Upper lobe of left lung (tissue), 6 donors: ENCODE measurements at regions not wholly inside any gene's neighbourhood (a gene's known extent, or its start where the extent isn't known, plus 50 kb on each side); places are given as distances from the start of the nearest gene placed in this dataset.
A peak's percentile ranks its signal among the peaks of the same experiment; 100 is the strongest.

ENCODE experiments used
- ATAC-seq, 2 donors: fragments of 200-7000 bp; cut with Tn5 transposase; one replicate each; pipeline ENCODE4 v1.9.1; 2022; ENCODE audit warnings: mild to moderate bottlenecking in 2 of 2, moderate library complexity in 2 of 2; ENCODE audit not compliant: low FRiP score in 2 of 2
- DNase-seq, 2 donors: peaks; one replicate each; pipeline ENCODE4 v3.0.0-alpha.2; 2019 to 2020
- H3K27ac ChIP-seq, 4 donors: fragments of 200-600 bp; sonication (generic); one replicate each; pipeline ENCODE4 v1.5.1; 2016 to 2019
- H3K27me3 ChIP-seq, 4 donors: fragments of 200-600 bp; sonication (generic); one replicate each; pipeline ENCODE4 v1.5.1; 2017 to 2019
- H3K36me3 ChIP-seq, 4 donors: fragments of 200-600 bp; sonication (generic); one replicate each; pipeline ENCODE4 v1.5.1; 2016 to 2019
- H3K4me1 ChIP-seq, 4 donors: fragments of 200-600 bp; sonication (generic); one replicate each; pipeline ENCODE4 v1.5.1; 2018 to 2019
- H3K4me3 ChIP-seq, 4 donors: fragments of 200-600 bp; sonication (generic); one replicate each; pipeline ENCODE4 v1.5.1; 2017 to 2019; ENCODE audit warnings: mild to moderate bottlenecking in 2 of 4, moderate library complexity in 1 of 4
- H3K9me3 ChIP-seq, 4 donors: fragments of 200-600 bp; sonication (generic); one replicate each; pipeline ENCODE4 v1.5.1; 2018 to 2019
- EP300 ChIP-seq, 4 donors: sonication (generic); formaldehyde crosslinking; IDR thresholded peaks; one replicate each; pipeline ENCODE4 v1.5.1; 2017; ENCODE audit warnings: antibody characterized with exemption in 4 of 4, control low read depth in 2 of 4
- POLR2A ChIP-seq, 4 donors: fragments of 450-650 bp; IDR thresholded peaks; one replicate each; pipeline ENCODE4 v1.5.1; 2016 to 2017; ENCODE audit warnings: antibody characterized with exemption in 4 of 4, mild to moderate bottlenecking in 2 of 4
- POLR2AphosphoS5 ChIP-seq, 2 donors: sonication (generic); formaldehyde crosslinking; IDR thresholded peaks; one replicate each; pipeline ENCODE4 v1.5.1; 2017; ENCODE audit warnings: antibody characterized with exemption in 2 of 2
- WGBS, 2 donors: methylation state at CpG; one replicate each; pipeline ENCODE4 v1.1.5; 2017 to 2018; 5-methylcytosine and 5-hydroxymethylcytosine counted together
- TF ChIP-seq, protein P1 (sequence below), 6 experiments: fragments of 450-650 bp in 4 of 6; fragments of 200-600 bp in 2 of 6; sonication (generic) in 2 of 6; IDR thresholded peaks; one replicate each; pipeline ENCODE4 v1.5.1; 2016 to 2019; ENCODE audit warnings: antibody characterized with exemption in 6 of 6
- donor health status: DM: no; HTN: no; CAD: no; lungs with moderate emphysema.
- donor health status: DM: no; HTN: yes; CAD: no; lungs with severe emphysema.

DNA sequence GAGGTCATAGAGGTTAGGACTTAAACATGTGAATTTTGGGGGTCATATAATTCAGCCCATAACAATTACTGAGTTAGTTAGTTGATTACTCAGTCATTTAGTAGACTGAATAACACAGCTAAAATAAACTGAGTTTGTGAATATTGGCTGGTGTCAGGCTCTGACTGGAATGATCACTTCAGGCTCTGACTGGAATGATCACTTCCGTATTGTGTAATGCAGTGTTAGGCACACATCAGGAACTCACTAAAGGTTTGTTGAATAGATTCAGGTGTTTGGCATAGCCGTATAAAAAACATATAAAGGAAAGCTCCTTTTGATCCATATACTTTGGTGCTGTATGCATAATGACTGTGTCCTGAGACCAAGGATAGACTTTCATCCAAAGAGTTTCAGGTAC, 610.5 kb downstream of the INSC start:
- ATAC-seq, result peak in 1 of 2 donors; percentile 25
- Histone ChIP-seq H3K27me3 (no peaks in the 10 kb centered on the region), H3K9me3 (no peaks in the 10 kb centered on the region), H3K4me3 (no peak overlapping the region), H3K36me3 (no peaks in the 10 kb centered on the region), H3K4me1 (peaks cover 0 to 4% (median 4%) of the 10 kb centered on the region in 4 donors), H3K27ac (peak overlapping the region in 1 of 4 donors; percentile 31)
- DNase-seq, result peak in 1 of 2 donors; percentile 31
- TF ChIP-seq, protein P1, sequence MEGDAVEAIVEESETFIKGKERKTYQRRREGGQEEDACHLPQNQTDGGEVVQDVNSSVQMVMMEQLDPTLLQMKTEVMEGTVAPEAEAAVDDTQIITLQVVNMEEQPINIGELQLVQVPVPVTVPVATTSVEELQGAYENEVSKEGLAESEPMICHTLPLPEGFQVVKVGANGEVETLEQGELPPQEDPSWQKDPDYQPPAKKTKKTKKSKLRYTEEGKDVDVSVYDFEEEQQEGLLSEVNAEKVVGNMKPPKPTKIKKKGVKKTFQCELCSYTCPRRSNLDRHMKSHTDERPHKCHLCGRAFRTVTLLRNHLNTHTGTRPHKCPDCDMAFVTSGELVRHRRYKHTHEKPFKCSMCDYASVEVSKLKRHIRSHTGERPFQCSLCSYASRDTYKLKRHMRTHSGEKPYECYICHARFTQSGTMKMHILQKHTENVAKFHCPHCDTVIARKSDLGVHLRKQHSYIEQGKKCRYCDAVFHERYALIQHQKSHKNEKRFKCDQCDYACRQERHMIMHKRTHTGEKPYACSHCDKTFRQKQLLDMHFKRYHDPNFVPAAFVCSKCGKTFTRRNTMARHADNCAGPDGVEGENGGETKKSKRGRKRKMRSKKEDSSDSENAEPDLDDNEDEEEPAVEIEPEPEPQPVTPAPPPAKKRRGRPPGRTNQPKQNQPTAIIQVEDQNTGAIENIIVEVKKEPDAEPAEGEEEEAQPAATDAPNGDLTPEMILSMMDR (IDR thresholded peaks at IDR 0.05), result no peak
- peak in 1 of 4 donors; percentile 78 for TF ChIP-seq EP300 (IDR thresholded peaks at IDR 0.05)
- 39 to 53% methylated on average over 2 of the region's 2 CpGs for WGBS, 2 donors

DNA sequence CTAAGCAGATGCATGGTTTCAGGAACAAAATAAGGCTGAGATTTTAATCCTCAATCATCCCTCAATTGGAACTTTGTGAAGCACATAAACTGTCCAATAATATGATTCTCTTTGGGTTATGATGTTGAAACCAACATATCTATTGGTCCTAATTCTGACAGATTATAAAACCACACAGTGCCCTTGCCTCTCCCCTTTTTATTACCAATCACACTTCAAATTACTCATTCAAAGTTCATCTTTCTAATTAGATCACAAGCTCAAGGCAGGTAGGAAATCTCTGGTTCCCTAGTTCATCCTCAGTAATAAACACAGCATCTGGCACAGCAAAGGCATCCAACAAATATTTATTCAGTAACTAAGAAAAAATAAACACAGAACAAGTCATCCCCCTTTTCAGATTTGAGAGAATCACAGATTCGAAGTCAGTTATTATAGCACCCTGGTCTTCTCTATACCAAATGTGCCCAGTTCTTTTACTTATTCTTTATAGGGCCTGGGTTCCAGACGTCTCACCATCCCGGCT, 611.6 kb downstream of the INSC start:
- Histone ChIP-seq H3K27me3 (no peaks in the 10 kb centered on the region), H3K9me3 (no peaks in the 10 kb centered on the region), H3K4me1 (peaks cover 0 to 4% (median 4%) of the 10 kb centered on the region in 4 donors), H3K4me3 (no peak overlapping the region), H3K27ac (no peak overlapping the region), H3K36me3 (no peaks in the 10 kb centered on the region)
- 35 to 71% methylated on average over 3 of the region's 3 CpGs for WGBS, 2 donors
- DNase-seq (no peak), ATAC-seq (no peak)
- TF ChIP-seq, protein P1 (IDR thresholded peaks at IDR 0.05), result no peak
- no peak for TF ChIP-seq POLR2A (IDR thresholded peaks at IDR 0.05)
- no peak for TF ChIP-seq POLR2AphosphoS5 (IDR thresholded peaks at IDR 0.05)
- TF ChIP-seq EP300 (IDR thresholded peaks at IDR 0.05), result no peak

DNA sequence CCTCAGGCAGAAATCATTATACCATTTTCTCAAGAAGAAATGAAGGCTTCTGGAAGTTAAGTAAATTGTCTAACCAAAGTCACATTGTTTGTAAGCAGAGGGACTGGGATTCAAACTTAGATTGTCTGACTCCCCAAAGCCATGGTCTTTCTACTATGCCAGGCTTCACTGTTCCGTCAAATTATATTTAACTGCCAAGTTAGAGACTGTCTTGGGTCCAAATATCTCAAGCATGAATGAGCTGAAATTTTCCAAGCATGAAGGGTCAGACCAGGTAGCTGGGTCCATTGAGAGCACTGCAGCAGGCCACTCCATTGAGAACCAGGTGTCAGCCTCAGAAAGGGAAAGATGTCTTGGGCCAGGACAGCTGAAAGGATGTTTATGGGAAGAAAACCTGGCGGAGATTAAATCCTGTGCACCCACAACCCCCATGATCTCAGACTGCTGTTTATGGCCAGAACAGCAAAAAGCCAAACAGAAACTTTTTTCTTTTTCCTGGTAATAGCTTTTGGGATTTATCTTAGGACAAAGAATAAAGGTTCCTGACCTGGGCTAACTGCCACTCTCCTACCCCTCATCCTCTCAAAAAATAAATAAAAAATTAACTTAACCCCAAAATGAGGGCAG, 612.3 kb downstream of the INSC start:
- Histone ChIP-seq H3K4me1 (peaks cover 0 to 4% (median 4%) of the 10 kb centered on the region in 4 donors), H3K36me3 (no peaks in the 10 kb centered on the region), H3K9me3 (no peaks in the 10 kb centered on the region), H3K27ac (no peak overlapping the region), H3K4me3 (no peak overlapping the region), H3K27me3 (no peaks in the 10 kb centered on the region)
- no peak for TF ChIP-seq POLR2AphosphoS5 (IDR thresholded peaks at IDR 0.05)
- no peak for TF ChIP-seq POLR2A (IDR thresholded peaks at IDR 0.05)
- TF ChIP-seq, protein P1 (IDR thresholded peaks at IDR 0.05), result no peak
- TF ChIP-seq EP300 (IDR thresholded peaks at IDR 0.05), result no peak
- WGBS, 2 donors, result 58 to 72% methylated on average over 2 of the region's 2 CpGs
- ATAC-seq (no peak), DNase-seq (no peak)

DNA sequence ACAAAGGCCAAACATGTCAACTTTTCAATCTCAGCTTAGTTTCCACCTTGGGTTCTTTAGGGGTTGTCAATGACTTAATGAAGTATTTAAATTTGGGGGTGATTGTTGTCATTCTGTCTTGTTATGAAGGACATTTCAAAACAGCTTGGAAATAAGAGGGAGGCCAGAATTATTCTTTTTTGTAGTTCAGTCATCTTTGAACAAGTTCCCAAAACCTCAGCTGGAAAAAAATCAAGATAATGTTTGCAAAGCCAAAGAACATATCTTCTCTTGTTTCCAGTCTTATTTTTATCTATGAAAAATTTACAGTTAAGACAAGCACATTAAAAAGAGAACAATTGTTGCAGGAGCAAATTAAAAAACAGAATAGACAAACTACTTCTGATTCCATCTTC, 612.8 kb downstream of the INSC start:
- H3K36me3 ChIP-seq, result no peaks in the 10 kb centered on the region
- ATAC-seq, result no peak
- no peaks in the 10 kb centered on the region for H3K27me3 ChIP-seq
- TF ChIP-seq POLR2AphosphoS5 (IDR thresholded peaks at IDR 0.05) (no peak), POLR2A (IDR thresholded peaks at IDR 0.05) (no peak), EP300 (IDR thresholded peaks at IDR 0.05) (no peak)
- TF ChIP-seq, protein P1 (IDR thresholded peaks at IDR 0.05), result no peak
- no peak for DNase-seq
- peaks cover 0 to 4% (median 4%) of the 10 kb centered on the region in 4 donors for H3K4me1 ChIP-seq
- no peak overlapping the region for H3K4me3 ChIP-seq
- H3K27ac ChIP-seq, result no peak overlapping the region
- no peaks in the 10 kb centered on the region for H3K9me3 ChIP-seq

DNA sequence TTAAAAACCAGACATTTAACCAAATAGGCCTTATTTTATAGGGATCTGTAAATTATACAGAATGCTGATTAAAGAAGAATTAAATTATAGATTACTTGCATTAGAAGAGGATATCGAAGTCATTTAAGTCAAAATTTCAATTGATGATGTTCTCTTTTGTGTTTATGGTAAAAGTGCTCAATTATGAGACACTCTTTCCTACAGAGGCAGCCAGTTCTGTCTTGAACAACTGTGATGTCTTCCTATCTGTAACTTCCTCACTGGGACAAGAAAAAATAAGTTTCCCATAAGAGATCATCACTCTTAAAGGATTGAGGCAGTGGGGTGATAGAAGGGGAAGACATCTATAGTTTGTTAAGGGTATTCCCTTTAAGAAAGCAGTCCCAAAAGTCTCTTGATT, 613.5 kb downstream of the INSC start:
- no peak for ATAC-seq
- Histone ChIP-seq H3K27me3 (no peaks in the 10 kb centered on the region), H3K36me3 (no peaks in the 10 kb centered on the region), H3K9me3 (no peaks in the 10 kb centered on the region), H3K4me3 (no peak overlapping the region), H3K27ac (no peak overlapping the region), H3K4me1 (peaks cover 0 to 4% (median 4%) of the 10 kb centered on the region in 4 donors)
- 74 to 85% methylated on average over 1 of the region's 1 CpG for whole genome bisulfite sequencing, 2 donors
- TF ChIP-seq POLR2AphosphoS5 (IDR thresholded peaks at IDR 0.05) (no peak), POLR2A (IDR thresholded peaks at IDR 0.05) (no peak), EP300 (IDR thresholded peaks at IDR 0.05) (no peak)
- TF ChIP-seq, protein P1 (IDR thresholded peaks at IDR 0.05), result no peak
- no peak for DNase-seq
